ENCODE measurements at regions not wholly inside any gene's neighbourhood (a gene's known extent, or its start where the extent isn't known, plus 50 kb on each side); places are given as distances from the start of the nearest gene placed in this dataset.

DNA sequence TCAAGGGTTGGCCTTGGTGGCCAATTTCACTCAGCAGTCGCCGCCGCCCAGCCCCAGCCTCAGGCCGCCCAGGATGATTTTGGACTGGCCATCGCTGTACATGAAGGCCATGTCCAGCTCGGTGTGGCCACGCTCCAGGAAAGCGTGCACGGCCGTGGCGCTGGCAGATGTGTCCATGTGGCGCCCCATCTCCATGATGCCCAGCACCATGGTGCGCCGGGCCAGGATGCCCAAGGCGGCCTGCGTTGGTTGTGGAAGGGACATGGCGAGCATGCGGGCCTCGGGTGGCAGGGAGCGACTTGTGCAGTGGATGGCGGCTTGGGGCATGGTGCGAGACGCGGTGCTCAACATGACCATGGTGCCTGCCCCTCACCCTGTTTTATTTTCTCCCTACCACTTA is 55.4 kb downstream of the ZCCHC12 start:
- H3K4me2 ChIP-seq = no peak overlapping the region
- H3K9me3 ChIP-seq (ENCODE audit: insufficient read depth, low read depth) = no peaks in the 10 kb centered on the region
- TF ChIP-seq, protein P1, sequence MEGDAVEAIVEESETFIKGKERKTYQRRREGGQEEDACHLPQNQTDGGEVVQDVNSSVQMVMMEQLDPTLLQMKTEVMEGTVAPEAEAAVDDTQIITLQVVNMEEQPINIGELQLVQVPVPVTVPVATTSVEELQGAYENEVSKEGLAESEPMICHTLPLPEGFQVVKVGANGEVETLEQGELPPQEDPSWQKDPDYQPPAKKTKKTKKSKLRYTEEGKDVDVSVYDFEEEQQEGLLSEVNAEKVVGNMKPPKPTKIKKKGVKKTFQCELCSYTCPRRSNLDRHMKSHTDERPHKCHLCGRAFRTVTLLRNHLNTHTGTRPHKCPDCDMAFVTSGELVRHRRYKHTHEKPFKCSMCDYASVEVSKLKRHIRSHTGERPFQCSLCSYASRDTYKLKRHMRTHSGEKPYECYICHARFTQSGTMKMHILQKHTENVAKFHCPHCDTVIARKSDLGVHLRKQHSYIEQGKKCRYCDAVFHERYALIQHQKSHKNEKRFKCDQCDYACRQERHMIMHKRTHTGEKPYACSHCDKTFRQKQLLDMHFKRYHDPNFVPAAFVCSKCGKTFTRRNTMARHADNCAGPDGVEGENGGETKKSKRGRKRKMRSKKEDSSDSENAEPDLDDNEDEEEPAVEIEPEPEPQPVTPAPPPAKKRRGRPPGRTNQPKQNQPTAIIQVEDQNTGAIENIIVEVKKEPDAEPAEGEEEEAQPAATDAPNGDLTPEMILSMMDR (conservative IDR thresholded peaks at IDR 0.05) = no peak
- no peak for TF ChIP-seq EZH2 (IDR thresholded peaks at IDR 0.05; ENCODE audit: low read depth)
- H4K20me1 ChIP-seq (ENCODE audit: insufficient read depth) = no peaks in the 10 kb centered on the region
- H3K36me3 ChIP-seq (ENCODE audit: low read depth) = no peaks in the 10 kb centered on the region
- CTCF ChIA-PET = no interaction called here
- no TSS peak for BruUV-seq (replicated peaks)
- H3K79me2 ChIP-seq (ENCODE audit: low read depth) = no peaks in the 10 kb centered on the region
- 0 out of 2 replicates have a peak, but pooled peaks cover 2% of the 10 kb centered on the region for H3K4me1 ChIP-seq (replicated peaks; ENCODE audit: insufficient read depth)
- H2AFZ ChIP-seq = no peak overlapping the region
- no peak overlapping the region for H3K4me3 ChIP-seq
- no peaks in the 10 kb centered on the region for H3K9me2 ChIP-seq (ENCODE audit: insufficient read depth)
- no peak overlapping the region for H3K27ac ChIP-seq
- H3K27me3 ChIP-seq (ENCODE audit: insufficient read depth, low read depth) = no peaks in the 10 kb centered on the region
- no peak for DNase-seq
- intact Hi-C loops (cut with micrococcal nuclease; ENCODE audit: unreplicated experiment) = no loop called here
- H3F3A ChIP-seq (ENCODE audit: insufficient read depth, low read depth) = peaks cover under 1% of the 10 kb centered on the region; the same call in 1 of the 2 replicates
- POLR2A ChIA-PET (ENCODE audit: unreplicated experiment) = no interaction called here

DNA sequence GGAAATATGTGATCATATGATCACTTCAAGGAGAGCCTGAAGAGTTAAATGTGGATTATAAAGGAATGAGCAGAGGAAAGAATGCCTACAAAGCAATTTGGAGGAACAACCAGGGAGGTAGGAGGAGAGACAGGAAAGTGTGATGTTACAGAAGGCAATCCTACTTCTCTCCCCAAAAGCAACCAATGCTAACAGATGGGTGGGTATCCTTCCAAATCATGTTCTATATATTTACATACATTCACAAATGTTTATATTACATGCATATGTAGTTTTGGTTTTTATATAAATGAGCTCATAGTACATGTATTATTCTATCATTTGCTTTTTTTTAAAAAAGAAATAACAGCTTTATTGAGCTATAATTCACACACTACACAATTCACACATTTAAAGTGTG is 56.0 kb downstream of the ZCCHC12 start:
- POLR2A ChIA-PET (ENCODE audit: unreplicated experiment) = interaction anchor here (0.6 to 0.7 kb wide), 3 partner anchors 136 to 358 kb away, joined by 3 to 8 read pairs (median 6); no protein-coding TSS in a partner anchor
- TF ChIP-seq, protein P1 (conservative IDR thresholded peaks at IDR 0.05) = no peak
- no peak for TF ChIP-seq EZH2 (IDR thresholded peaks at IDR 0.05; ENCODE audit: low read depth)

GRCh38 chrX:118883994-118884393 is 60.4 kb downstream of the ZCCHC12 start:
- intact Hi-C loops (cut with micrococcal nuclease; ENCODE audit: unreplicated experiment) = loop anchor here (2.0 kb wide), 1 partner anchor 93 kb away; no protein-coding TSS in a partner anchor
- H4K20me1 ChIP-seq (ENCODE audit: insufficient read depth) = no peaks in the 10 kb centered on the region
- no peaks in the 10 kb centered on the region for H3K36me3 ChIP-seq (ENCODE audit: low read depth)
- H3K4me3 ChIP-seq = peak overlapping the region; percentile 50; the same call in 1 of the 2 replicates
- no peaks in the 10 kb centered on the region for H3K9me3 ChIP-seq (ENCODE audit: insufficient read depth, low read depth)
- peak overlapping the region; percentile 66 for H3K27ac ChIP-seq
- H3F3A ChIP-seq (ENCODE audit: insufficient read depth, low read depth) = peaks cover 4% of the 10 kb centered on the region; the same call in 1 of the 2 replicates
- DNase-seq = no peak
- H3K79me2 ChIP-seq (ENCODE audit: low read depth) = peaks cover 9% of the 10 kb centered on the region
- BruUV-seq (replicated peaks) = TSS peak; percentile 98
- TF ChIP-seq, protein P1 (conservative IDR thresholded peaks at IDR 0.05) = no peak
- no peak for TF ChIP-seq EZH2 (IDR thresholded peaks at IDR 0.05; ENCODE audit: low read depth)
- H2AFZ ChIP-seq = no peak overlapping the region
- no peaks in the 10 kb centered on the region for H3K27me3 ChIP-seq (ENCODE audit: insufficient read depth, low read depth)
- no peaks in the 10 kb centered on the region for H3K9me2 ChIP-seq (ENCODE audit: insufficient read depth)
- POLR2A ChIA-PET (ENCODE audit: unreplicated experiment) = interaction anchor here (0.6 to 0.8 kb wide), 7 partner anchors 13 to 209 kb away, joined by 3 to 5 read pairs (median 3); no protein-coding TSS in a partner anchor
- peak overlapping the region; percentile 67 for H3K4me2 ChIP-seq
- 0 out of 2 replicates have a peak, but pooled peaks cover 5% of the 10 kb centered on the region for H3K4me1 ChIP-seq (replicated peaks; ENCODE audit: insufficient read depth)
- CTCF ChIA-PET = interaction anchor here (0.6 kb wide), 1 partner anchor 527 kb away, joined by 7 read pairs; no protein-coding TSS in a partner anchor

More for the DNA sequence above, 56.0 kb downstream of the ZCCHC12 start:
- Histone ChIP-seq H4K20me1 (ENCODE audit: insufficient read depth) (no peaks in the 10 kb centered on the region), H3F3A (ENCODE audit: insufficient read depth, low read depth) (peaks cover 4% of the 10 kb centered on the region; the same call in 1 of the 2 replicates), H3K4me3 (no peak overlapping the region), H3K27me3 (ENCODE audit: insufficient read depth, low read depth) (no peaks in the 10 kb centered on the region), H3K4me2 (no peak overlapping the region), H3K9me2 (ENCODE audit: insufficient read depth) (no peaks in the 10 kb centered on the region), H3K36me3 (ENCODE audit: low read depth) (no peaks in the 10 kb centered on the region), H3K9me3 (ENCODE audit: insufficient read depth, low read depth) (no peaks in the 10 kb centered on the region), H3K27ac (no peak overlapping the region), H3K79me2 (ENCODE audit: low read depth) (no peaks in the 10 kb centered on the region), H3K4me1 (replicated peaks; ENCODE audit: insufficient read depth) (0 out of 2 replicates have a peak, but pooled peaks cover 5% of the 10 kb centered on the region), H2AFZ (no peak overlapping the region)
- intact Hi-C loops (cut with micrococcal nuclease; ENCODE audit: unreplicated experiment) = no loop called here
- CTCF ChIA-PET = no interaction called here
- no TSS peak for BruUV-seq (replicated peaks)
- DNase-seq = no peak
